GM19452 (cell line): ENCODE measurements at regions not wholly inside any gene's neighbourhood (a gene's known extent, or its start where the extent isn't known, plus 50 kb on each side); places are given as distances from the start of the nearest gene placed in this dataset.

Source experiments
- ATAC-seq: cut with Tn5 transposase; IDR thresholded peaks from one replicate; pipeline ENCODE4 v1.9.1; 2021; ENCODE audit not compliant: unreplicated experiment

DNA sequence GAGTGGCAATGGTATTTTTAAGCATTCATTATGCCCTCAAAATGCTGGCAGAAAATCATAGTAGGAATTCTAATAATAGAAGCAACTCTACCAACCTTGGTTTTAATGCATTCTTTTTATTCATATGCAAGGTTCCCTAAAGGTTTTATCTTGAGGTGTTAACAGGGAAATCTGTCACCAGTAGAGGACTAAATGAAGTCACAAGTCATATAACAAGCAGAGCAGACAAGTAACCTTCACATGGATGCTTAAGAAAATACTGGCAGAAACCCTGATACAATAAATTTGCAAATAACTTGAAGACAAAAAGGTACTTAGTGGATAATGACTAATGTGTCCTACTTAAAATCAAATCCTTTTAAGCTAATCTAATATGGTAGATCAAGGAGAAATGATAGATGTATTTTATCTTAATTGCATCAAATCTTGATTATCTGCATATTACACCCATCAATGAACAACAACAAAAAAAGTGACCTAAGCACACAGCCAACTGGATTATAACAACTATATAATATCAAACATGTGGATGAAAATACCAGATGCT is 73.3 kb downstream of the RFC3 start:
- no peak for ATAC-seq

DNA sequence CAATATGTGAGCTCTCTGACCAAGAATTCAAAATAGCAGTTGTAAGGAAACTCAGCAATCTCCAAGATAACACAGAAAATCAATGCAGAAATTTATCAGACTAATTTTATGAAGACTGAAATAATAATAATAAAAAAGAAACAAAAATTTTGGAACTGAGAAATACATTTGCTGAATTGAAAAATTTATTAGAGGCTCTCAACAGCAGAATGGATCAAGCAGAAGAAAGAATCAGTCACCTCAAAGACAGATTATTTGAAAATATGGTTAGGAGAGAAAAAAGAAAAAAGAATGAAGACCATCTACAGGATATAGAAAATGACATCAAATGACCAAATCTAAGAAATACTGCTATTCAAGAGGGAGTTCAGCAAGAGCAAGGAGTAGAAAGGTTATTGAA is 75.6 kb downstream of the RFC3 start:
- no peak for ATAC-seq

DNA sequence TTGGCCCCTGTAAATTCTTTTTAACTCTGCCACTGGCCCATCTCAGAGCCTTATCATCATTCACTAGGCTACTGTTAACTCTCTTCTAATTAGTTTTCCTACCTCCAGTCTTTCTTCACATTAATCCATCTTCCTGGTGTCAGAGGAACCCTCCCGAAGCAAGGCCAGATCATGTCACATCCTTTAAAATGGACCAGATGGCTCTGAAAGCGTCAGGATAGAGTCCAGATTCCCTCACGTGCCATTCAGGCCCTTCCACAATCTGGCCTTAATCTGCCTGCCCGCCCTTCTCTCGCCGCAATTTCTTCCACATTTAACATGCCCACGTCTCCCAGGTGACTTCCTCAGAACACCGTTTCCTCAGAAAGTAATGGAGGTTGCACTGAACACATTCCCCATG is 86.5 kb downstream of the RFC3 start:
- ATAC-seq = no peak

DNA sequence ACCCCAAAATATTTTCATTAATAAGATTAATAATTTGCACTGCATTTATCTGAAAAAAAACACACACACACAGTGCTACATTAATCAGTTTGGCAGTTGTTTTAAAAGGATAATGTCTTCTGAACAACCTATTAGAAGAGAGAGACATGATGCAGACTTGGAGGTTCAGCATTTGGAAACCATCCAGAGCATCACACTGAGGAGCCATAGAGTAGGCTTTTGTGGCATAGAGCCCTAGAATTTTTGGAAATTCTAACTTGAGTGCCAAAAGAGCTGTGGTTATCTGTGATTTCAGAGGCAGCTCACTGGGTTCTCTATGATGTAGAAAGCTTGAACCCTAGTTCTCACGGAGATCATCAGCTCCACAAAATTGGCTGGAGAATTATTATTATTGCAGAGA is 90.2 kb downstream of the RFC3 start:
- ATAC-seq = no peak

DNA sequence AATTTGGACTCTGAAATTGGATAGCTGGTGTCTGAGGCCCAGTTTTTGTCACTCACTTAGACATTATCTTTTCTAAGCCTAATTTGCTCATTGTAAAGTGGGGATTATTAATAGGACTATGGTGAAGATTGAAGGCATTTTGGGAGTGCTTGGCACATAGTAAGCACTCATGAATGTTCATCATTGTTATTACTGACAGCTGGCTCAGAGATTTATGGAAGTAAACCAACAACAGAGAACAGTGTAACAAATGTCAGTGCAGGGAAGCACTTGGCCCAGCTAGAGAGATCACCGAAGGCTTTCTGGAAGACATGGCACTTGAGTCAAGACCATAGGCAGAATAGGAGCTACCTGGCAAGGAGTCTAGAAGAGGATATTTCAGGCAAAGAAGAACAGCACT is 92.3 kb downstream of the RFC3 start:
- no peak for ATAC-seq

DNA sequence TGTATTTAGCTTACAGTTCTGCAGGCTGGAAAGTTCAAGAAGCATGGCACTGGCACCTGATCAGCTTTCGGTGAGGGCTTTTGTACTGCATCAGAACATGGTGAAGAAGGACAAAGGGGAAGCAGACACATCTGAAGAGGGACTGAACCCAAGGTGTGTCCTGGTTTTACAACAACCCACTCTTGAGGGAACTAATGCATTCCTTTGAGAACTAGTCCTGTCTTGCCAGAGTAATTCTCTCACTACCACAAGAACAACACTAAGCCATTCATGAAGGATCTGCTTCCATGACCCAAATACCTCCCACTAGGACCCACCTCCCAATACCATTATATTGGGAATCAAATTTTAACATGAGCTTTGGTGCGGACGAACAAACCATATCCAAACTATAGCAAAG is 93.6 kb downstream of the RFC3 start:
- no peak for ATAC-seq

DNA sequence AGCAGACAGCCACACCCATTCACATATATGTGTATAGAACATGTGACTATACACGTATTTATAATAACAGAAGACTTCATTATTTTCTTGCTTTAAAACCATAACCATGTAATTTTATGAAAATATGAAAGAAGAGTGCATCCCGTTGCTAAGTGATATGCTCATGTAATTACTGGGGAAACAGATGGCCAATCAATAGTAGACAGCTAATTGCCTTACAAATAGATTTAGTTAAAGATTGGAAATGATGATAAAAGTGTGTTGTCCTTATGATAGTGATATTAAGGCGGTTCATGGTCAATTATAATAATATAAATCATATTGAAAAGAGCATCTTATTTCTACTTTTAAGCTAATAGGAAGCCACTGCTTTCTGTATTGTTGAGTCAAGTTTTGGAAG is 95.9 kb downstream of the RFC3 start:
- no peak for ATAC-seq

DNA sequence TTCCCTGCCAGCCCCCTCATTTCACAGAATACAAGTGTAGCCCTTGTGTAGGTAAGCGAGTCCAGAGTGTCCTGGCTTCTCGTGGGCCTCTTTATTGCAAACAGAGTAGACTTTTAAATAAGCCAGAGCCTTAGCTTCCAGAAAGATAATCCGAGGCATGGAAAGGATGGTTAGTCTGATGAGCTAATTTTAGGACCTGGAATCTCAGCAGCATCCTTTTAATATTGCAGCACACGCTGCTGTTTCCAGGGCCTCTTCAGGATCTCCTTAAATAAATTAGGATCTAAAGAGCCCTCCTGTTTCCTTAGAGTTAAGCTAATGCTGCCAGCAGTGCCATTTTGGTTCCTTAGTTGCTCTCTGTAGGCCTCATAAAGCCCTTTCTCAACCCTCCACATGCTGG is 99.2 kb downstream of the RFC3 start:
- no peak for ATAC-seq

DNA sequence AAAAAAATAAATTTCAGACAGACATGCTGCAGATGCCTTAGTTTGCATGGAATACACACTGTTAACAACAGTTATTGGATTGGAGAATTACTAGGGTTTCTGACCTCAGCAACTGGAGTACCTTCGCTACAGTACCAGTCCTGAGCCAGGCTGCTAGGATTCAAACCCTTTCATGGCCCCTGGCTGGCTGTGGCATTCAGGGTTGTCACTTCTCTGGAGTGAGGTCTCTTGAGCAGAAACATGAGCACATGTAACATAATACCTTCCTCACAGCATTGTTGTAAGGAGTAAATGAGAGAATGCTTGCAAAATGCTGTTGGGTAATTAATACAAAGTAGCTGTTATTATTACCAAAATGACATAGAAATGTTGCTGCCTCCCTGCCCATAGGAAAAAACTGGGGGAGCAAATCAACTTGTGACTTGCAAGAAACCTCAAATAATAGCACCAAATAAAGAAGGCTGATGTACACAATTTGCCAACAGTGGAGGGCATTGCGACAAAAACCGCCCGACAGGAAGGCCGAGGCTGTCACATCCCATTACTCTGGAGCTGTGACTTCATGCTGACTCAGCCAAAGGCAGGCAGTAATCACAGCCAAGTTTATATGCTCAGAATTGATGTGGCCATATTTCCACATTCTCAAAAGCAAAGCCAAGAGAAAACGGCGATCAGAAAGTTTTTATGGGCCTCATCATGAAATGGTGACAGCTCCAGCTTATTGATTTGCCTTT is 100.4 kb downstream of the RFC3 start:
- ATAC-seq = no peak

DNA sequence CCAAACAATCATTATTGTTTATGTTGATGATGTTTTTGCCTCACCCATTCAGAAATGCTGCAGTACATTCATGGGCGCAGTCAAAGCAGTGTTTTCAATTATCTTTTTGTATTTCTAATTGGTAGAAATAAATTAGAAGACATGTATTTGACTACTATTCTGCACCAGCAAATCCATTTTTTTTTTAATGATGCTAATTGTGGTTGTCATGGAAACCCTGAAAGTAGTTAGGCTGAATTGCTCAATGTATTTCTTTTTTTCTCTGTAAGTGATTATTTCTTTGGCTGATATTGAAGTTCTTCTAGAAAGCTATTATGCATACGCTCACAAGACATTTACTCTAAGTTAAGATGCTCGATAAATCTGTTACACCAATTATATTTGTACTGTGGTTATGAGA is 101.2 kb downstream of the RFC3 start:
- ATAC-seq = no peak

DNA sequence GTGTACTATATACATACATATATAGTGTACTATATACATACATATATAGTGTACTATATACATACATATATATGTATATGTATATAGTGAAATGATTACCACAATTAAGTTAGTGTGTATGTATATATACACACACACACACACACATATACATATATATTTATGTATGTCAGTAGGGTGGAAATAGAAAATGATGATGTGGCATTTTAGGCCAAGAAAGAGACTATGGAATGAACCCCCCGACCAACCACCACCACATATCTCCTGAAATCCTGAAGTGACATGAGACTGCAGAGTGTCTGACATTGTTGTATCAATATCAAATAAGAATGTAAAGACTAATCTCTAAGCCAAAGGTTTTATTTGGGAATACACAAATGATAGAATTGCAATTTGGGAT is 107.6 kb downstream of the RFC3 start:
- ATAC-seq = no peak

DNA sequence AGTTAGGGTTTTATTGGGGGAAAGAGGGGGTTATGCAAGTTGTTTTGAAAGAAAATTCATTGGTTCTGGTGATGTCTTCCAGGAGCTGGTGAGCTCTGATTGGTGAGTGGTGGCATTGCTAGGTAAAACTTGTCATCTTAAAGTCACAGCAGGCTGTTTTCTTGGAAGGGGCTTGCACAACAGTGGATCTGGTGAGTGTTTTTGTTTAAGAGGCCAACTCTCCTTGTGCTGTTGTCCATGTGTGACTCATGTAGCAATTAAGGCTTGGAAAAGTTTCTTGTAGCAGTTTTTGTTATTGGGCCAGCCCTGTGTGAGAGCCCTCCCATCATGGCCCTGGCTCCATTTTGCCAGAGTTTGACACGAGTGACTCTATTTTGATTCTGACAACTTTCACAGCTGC is 109.4 kb downstream of the RFC3 start:
- ATAC-seq = no peak

DNA sequence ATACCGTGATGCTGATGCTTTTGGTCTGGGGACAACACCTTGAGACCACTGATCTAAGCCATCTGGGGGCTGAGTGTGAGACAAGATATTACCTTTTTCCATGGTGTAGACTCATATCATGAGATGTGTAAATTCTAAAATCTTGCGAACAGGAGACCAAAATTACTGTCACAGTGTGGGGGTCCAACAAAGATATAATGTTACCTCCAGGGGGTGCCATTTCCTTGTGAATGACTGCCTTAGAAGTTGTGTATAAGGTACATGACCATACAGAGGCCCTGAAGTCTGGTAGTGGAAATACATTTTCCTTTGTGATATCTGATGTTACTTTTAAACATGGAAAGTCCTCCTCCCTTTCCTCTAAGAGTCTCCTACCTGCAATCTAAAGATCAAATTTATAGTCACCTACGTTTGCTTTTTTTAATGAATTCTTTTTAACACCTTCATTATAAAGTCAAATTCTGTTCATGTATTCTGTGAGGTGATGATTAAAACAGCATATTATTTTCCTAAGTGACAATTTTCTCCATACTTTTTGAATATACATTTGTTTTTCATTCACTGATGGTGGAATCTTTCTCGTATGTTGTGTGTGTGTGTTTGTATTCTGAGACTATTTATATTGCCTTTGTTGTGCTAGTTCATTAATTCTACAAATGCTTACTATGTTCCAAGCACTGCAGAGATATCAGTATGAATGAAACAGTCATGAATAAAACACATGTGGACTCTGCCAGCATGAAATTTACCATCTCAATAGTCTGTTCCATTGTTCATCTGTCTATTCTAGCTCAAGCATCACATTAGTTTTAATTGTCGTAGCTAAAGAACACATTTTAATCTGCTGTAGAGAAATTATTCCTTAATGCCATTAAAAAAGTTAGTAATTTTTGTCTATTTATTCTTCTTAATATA is 113.7 kb downstream of the RFC3 start:
- no peak for ATAC-seq

DNA sequence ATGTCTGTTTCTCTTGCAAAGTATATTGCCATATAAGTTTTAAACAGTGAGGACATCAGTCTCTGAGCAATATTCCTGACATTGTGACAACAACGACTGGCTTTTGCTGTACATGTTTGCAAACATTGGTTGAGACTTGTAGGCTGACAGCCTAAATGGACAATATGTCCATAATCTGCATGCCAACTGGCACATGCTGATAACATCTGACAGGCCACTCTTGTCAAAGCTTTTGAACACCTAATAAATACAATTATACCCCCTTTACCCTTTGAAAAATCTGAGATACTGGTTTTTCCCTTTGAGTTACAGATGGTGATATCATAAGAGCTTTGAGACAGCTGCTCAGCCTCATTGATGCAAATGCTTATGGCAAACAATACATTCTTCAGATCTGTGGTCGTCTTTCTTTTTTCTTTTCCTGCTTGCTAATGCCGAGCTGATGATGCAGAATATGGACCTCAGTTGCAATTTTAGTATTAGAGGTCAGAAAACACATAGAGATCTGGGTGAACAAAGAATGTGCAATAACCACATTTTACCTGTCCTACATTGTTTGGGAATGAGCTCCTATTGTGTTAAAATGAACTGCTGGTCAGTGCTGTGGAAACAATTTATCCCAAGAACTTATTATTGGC is 114.9 kb downstream of the RFC3 start:
- ATAC-seq = no peak

DNA sequence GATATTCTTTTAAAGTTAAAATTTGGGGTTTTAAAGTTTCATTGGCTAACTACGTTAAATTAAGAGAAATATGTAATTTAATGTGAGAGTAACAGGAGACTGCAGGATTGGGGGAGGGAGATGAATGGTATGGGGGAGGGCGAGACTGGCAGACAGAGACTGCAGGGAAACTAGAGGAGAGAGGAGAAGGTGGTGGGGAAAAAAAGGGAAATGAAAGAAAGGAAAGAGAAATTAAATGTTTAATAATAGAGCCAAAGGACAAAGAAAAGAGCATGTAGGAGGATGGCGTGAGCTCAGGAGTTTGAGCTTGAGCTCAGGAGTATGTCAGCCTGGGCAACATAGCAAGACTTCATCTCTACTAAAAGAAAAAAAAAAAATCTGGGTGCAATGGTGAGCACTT is 115.9 kb downstream of the RFC3 start:
- no peak for ATAC-seq

DNA sequence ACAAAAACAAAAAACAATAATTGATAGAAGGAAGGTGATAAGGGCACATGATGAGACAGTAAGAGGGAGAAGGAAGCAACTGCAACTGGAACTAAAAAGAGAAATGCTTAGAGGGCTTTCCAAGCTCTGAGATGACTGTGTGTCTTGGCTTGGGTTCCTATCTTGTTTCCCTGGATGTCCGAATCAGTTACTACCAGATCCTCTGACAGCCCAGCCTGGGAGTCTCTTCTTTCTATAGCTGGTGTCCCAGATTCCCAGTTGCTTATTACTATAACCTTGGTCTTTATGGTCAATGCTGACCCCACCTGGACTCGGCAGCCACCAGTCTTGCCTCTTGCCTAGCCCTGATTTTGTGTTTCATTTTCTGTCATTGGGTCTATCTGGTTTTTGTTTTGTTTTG is 116.4 kb downstream of the RFC3 start:
- no peak for ATAC-seq

DNA sequence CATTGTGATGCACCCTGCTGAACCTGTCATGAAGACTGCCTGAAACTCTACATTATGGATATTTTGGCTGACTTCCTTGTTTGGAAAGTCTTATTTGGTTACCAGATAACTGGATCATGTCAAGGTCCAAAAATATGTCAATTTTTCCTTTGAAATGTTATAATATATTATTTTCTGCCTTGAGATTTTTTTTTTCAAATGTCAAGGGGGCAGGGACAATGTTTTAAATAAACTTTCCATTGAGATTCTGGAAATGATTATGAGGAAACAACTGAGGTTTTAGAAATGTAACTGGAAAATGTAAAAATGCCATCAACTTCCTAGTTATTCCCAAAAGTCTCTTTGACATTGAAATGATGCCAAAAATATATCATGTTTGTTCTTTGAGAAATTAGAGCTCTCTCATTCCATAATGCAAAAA is 117.0 kb downstream of the RFC3 start:
- no peak for ATAC-seq

DNA sequence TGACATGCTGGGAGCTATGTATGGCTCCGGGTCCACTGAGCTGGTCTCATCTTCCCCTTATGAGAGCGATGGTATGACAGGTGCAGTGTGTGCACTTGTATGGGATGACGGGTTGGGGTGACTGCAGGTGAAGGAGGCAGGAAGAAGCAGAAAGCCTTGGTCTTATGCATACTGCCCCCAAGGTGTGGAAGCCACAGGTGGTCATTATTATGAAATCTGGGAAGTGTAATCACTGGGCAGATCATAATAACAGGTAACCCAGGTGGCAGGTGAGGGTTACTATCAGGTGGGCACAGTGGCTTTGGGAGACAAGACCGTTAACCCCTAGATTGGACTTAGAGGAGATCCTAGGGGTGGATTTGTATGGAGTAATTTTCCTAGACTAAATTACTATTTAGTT is 118.0 kb downstream of the RFC3 start:
- ATAC-seq = no peak

DNA sequence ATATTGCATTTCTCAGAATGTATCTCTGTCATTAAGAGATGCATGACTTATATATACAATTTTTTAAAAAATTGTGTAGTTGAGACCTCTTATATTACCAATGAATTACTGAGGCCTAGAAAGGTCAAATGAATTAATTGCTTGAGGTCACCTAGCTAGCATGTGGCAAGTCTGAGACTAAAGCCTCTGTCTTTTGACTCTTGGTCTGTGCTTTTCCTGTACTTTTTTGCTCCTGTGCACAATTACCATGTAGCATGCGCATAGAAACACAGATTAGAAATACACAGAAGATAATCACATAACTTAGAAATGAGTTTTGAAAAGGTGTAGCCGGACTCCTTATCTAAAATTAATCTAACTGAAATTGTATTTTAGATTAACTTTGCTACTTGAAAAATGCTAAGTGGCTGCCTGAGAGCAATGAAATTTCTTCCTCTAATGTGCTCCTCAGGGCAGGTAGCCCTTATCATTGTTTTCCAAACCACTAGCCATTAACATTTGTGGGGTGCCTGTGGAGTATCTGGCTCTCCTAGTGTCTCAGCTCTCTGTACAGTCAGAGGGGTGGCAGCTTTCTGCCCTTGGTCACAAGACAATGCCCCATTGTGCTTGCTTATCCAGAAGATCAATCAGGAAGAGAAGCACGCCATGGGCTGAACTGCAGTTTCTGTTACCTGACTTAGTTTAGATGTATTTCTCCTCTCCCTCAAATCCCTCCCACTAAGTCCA is 119.6 kb downstream of the RFC3 start:
- no peak for ATAC-seq

DNA sequence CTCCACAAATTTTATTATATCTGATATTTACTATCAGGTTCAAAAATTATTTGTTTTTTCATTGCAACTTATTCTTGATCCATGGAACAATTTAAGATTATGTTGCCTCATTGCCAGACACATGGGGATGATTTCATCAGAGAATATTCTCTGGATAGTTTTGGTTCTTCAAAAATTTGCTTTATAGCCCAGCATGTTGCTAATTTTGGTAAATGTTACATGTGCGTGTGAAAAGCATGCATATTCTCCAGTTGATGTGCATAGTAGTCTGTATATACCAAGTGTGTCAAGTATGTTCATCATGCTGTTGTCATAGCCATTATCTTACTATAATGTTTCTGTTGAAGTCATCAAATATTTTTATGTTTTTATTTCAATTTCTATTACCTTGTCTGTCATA is 122.3 kb downstream of the RFC3 start:
- ATAC-seq = no peak

DNA sequence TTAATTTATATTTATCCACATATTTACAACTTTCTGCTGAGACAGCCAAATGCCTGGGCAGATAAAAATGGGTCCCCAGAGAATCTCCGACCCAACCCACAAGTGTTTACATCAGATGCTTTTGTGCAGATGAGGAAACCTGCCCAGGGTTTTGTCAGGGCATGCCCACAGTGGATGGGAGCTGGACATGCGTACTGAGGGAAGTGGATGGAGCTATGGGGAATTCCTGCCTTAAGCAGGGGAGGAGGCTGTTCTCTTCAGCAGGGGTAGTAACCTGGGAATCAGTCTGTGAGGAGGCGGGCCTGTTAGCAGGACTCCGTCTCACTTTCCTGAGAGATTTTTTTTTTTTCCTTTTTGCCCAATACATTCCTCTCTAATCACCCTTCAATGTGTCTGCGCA is 122.9 kb downstream of the RFC3 start:
- no peak for ATAC-seq
